NOMO-1 (cell line): ENCODE measurements at regions not wholly inside any gene's neighbourhood (a gene's known extent, or its start where the extent isn't known, plus 50 kb on each side); places are given as distances from the start of the nearest gene placed in this dataset.

Experiments
- DNase-seq, 2 experiments: peaks; one replicate each; lab custom pipeline; 2025; ENCODE audit not compliant: unreplicated experiment in 2 of 2; lab: John Stamatoyannopoulos, UW

DNA sequence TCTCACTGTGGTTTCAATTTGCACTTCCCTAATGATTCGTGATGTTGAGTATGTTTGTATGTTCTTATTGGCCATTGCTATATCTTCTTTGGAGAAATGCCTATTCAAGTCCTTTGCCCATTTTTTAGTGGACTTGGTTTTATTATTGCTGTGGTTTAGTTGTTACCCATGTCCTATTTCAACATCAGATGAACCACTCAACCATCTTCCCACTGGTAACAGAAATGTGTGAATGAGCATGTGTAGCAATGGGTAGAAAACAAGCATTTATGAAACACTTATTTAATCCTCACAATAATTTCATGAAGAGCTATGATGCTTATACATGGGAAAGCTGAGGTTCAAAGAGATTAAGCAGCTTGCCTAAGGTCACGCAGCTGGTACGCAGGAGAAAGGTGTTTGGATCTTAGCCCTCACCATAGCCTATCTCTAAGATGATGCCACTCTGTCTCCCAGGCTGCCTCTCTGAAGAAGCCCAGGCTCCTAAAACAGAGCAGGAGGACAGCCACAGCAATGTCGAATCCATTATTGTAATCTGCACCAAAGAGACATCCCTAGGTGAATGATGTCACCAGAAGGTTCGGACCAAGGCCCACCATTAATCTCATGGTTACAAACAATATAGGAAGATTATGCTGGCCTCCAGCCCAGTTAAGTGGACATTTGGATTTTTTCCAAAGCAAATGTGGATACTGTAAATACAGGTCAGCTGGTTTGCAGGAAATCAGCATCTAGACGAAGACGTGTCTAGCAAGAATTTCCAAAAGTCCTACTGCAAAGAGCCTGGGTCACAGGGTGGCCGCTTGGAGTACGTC, 447.6 kb upstream of the ZMIZ1 start:
- DNase-seq: no peak

DNA sequence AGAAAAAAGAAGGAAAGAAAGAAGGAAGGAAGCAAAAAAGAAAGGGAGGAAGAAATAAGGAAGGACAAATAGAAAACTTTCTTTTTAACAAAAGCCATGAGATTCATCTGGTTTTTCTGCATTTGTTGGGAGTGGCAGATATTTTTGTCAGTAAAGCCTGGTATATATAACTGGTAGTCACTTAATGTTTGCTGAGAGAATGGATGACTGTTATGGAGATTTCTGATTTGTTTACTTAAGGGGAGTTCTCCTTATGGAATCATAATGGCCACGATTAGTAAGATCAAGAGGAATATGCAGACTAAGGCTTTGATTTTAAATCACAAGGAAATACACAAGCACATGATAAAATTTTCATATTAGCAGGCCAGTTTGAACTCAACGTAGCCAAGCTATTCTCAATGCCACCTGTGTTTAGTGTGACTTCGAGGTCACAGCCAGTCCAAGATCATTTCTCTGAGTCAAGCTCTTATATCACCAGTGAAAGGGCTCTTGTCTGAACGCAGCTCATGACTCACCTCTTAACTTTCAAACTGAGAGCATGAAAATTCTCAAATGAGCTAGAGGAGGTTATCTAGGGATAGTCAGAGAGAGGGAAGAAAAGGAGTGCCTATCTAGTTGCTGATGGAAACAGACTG, 445.1 kb upstream of the ZMIZ1 start:
- DNase-seq: no peak

DNA sequence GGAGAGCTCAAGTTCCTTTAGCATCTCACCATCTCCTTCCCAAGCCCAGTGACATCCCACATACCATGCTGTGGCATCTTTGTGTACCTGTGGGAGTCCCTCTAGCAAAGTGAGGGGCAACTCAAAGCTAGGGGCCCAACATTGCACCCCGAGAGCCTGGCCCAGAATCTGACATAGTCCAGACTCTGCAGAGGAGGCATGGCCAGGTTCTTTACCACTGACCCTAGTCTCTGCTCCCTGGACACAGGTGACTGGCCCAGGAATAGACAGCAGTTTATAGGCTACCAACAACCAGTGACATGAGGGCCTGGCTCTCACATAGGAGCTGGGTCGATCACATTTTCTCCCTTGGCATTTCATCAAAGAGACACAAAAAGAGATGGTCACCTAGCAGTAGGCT, 444.0 kb upstream of the ZMIZ1 start:
- no peak for DNase-seq

DNA sequence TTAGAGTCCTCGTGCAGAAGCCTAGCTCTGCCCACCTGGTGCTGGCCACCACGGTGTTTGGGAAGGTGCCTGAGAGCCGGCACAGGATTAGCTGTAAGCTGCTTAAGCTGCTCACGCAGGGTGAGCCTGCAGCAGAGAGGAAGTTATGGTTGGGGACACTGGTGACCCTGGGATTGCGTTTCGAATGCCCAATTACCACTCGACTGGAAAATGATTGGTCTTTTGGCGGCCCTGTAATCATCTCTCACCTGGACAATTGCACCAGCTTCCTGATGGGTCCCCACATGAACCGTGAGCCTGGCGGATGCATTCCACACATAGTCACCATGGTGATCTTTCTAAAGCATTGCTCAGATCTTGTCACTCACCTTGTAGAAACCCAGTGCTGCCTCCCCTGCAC, 442.3 kb upstream of the ZMIZ1 start:
- no peak for DNase-seq

DNA sequence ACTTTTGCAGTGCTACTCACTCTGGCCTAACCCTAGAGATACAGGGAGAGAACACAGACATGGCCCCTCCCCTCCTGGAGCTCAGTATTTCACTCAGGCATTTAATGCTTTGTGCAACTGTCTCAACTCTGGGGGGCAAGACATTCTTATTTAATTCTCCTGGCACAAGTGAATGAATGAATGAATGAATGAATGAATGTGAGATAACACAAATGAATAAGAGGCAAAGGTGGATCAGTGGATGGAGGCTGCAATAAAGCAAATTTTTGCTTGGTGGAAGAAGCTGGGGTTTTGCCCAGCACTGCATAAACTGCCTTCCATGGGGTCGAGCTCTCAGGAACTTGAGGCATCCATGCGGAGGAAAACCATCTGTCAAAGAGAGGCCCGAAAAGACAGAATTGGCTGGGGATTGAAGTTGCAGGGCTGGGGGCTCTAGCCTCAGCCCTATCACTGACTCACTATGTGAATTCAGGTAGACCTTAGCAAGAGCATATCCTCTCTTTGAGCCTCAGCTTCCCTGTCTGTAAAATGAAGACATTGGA, 441.4 kb upstream of the ZMIZ1 start:
- no peak for DNase-seq

DNA sequence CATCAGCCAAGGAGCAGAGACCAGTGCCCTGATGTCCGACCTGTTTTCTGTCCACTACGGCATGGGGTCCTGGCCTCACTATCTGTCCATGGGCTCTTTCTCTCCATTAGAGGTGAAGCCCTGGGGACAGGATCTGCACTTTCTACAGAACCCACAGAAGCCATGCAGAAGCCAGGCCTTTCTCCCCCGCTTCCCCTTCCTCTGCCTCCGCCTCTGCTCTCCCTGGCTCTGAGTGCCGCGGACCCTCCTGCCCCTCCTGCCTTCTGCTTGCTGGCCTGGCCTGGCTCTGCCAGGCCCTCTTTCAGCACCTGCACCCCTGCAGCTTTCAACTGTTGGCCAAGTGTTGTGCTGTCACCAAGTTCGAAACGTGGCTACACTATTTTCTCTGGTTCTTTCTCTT, 439.8 kb upstream of the ZMIZ1 start:
- DNase-seq: peak; percentile 14 to 39

DNA sequence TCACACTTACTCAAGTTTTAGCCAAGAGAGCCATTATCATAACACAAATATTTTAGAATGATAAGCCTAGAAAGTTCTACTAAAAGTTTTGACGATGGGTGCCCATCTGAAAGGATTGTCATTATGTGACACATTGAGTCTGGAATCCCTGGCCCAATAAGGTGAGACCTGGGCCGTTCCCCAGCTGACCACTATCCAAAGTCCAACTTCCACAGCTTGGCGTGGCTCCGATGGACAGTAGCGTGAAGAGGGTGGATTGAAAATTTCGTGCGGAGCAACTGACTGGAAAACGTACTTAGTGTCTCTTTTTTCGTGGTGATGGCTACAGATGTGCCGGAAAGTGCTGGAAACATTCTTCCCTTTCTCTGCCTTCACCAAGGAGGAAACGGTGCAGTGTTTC, 439.0 kb upstream of the ZMIZ1 start:
- DNase-seq: no peak

DNA sequence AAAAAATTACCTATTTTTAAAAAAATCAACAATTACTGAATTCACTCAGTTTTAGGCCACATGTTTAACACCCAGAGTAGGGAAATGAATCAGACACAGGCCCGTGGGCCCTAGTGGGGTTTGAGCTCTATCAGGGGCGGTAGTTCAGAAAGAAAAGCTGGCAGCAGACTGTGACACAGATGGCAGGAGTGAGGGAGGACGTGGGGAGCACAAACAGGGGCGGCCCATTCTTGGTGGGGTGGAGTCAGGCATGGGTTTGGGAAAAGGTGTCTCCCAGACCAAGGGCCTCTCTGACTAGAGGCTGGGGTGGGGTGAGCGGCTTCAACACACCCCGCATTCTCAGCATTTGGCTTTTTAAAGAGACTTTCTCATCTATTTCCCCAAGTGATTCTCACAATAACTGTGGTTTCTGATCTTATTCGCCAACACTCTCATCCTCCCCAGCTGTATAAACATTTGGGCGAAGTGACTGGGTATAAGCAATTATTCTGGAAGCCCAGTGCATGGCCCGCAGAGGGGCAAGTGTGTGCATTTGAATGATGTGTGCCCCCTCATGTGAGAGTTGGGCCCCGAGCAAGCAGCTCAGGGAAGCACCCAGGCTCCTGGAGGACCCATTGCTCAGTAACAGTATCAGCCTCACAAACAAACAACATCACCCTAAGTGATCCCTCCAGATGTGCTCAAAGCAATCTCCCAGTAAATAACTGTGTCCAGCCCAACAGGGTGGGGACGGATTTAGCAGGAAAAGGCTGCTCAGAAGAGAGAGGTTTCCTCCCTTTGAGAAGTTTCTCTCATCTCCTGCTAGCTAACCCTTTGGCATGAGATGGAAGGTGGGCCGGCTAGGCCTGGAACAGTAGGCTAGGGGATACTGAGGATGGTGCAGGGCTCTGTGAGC, 437.6 kb upstream of the ZMIZ1 start:
- no peak for DNase-seq

DNA sequence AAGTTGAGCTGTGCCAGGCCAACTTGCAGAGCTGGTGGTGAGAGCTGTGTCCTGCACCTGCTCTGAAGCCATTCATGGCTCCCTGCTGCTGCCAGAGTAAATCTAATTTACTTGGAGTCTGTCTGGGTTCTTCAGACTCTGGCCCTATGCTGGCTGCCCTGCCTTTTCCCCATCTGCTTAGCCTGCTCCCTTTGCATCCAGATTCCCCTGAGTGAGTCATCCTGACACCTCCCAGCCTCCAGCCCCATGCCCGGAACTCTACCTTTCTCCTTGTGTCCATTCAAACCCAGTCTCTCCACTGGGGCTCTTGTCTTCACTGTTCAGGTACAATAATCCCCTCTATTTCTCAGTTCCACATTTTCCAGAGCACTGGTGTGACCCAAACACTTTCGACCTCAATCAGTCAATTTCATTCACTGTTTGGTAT, 434.4 kb upstream of the ZMIZ1 start:
- no peak for DNase-seq

DNA sequence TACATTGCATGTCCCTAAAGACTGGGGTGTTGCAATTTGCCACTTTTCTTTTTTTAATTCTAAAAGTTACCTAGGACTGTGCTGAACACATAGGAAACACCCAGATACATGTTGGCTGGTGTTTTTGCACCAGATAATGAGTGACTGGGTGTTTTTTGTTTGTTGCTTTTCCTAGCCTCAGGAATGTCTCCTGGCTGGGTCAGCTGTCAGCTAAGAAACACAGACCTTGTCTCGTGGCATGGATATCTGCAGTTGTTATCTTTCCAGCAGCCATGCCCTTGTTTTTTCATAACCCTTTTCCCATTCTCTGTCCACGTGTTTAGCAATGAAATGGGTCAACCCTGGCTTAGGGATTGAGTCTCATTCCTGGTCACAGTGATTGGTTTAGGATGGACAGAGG, 433.9 kb upstream of the ZMIZ1 start:
- DNase-seq: no peak

DNA sequence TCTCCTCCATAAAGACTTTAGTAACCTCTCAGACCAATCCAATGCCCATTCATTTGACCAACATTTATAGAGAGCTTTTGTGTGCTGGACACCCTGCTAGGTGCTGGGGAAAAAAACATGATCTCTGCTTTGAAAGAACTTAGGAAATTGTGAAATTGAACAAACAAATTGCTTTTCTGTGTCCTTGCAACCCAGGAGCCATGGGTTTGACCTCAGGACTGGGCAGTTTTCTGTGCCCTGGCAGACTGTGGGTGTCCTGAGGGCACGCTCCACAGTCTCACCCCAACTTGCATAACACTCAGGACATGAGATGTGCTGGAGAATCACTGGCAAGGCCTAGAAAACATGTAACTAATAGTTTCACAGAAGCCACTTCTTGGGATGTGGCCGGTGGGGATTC, 429.1 kb upstream of the ZMIZ1 start:
- DNase-seq: no peak

DNA sequence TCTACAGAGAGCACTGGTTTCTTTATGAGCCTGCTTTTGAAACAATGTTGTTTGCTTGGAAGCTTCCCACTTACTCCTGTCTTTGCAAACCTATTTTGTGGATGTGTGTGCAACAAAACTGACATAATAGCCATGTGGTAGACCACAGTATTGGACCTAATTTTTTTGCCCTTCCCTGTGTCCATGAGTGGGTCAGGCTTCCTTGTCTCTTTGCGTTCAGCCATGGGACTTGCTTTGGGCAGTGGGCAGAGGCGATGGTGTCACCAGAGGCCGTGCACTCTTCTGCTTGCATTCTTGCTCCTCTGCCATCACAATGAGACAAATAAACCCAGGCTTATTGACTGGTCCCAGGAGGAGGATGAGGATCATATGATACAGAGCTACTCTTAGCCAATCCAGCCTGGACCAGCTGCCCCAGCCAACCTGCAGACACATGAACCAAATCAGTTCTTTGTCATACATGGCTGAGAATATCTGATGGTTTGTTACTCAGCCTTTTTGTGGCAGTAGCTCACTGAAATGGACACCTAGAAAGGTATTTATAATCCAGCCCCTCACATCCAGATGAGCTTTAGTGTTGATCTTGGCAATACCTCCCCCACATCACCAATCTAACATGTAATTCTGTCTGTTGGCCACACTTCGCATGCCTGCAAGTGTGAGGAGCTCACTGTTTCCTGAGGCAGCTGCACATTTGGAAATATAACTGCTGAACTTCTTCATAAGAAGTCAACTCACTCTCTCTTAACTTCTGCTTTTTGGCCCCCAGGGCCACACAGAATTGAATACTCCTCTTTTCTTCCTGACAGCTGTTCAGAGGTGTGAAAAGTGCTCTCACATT, 427.8 kb upstream of the ZMIZ1 start:
- peak; percentile 81 to 86 for DNase-seq

DNA sequence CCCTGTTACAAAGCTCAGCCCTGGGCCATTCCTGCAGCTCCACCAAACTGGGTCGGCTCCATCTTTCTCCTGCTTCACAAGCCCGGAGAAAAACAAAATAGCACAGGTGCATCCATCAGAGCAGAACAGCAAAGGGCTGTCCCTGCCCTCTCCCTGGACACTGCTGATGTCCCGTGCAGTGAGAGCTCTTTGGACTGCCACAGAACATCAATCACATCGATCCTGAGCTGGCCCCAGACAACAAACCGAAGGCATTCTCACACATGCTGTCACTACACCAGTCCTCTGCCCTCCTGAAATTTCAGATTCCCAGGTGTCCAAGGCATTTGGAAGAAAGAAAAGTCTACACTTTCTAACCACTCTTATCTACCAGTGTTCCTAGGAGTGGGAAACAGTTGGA, 427.1 kb upstream of the ZMIZ1 start:
- no peak for DNase-seq

DNA sequence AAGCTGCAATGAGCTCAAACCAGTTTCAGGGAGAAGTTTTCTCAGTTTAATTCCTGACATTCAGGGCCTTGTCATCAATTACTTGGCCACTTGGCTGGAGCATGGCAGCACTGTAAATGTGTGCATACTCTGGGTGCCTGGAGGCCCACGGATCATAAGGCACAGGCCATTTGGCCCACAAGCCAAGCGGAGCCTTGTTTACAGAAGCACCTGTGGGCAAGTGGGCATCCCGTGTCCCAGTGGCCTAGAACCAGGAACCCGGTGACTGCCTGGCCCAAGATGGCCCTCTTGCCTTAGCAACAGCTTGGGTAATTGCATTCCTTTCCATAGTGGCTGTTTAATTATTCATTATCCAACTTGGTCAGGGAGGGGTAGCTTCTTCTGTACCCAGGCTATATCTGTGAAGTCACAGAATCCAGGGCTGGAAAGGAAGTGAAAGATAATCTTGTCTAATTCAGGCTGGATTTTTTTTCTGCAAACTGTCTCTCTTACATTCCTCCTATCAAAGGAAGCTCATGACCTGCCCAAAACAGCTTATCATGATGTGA, 426.4 kb upstream of the ZMIZ1 start:
- DNase-seq: peak in 1 of 2 experiments; percentile 7

DNA sequence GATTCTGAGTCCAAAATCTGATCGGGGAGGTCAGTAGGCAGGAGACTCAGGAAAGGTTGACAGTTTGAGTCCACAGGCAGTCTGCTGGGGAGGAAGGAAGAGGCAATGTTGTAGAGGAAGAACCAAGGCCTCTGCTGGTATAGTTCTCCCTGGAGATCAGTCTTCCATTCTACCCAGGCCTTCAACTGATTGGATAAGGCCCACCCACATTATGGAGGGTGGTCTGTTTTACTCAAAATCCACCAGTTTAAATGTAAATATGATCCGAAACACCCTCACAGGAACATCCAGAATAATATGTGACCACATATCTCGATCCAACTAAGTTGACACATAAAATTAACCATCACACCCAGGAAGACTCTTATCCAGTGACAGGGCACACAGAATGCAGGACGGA, 425.3 kb upstream of the ZMIZ1 start:
- no peak for DNase-seq

DNA sequence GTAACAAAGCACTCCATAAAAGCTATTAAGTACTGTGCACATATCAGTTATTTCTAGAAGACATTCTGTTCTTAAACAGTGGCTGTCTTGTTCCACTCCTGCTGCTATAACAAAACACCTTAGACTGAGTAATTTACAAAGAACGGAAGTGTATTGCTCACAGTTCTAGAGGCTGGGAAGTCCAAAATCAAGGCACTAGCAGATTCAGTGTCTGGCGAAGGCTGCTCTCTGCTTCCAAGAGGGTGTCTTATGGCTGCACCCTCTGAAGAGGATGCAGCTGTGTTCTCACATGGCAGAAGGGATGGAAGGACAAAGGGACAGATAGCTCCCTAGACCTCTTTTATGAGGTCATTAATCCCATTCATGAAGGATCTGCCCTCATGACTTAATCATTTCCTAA, 424.2 kb upstream of the ZMIZ1 start:
- no peak for DNase-seq

DNA sequence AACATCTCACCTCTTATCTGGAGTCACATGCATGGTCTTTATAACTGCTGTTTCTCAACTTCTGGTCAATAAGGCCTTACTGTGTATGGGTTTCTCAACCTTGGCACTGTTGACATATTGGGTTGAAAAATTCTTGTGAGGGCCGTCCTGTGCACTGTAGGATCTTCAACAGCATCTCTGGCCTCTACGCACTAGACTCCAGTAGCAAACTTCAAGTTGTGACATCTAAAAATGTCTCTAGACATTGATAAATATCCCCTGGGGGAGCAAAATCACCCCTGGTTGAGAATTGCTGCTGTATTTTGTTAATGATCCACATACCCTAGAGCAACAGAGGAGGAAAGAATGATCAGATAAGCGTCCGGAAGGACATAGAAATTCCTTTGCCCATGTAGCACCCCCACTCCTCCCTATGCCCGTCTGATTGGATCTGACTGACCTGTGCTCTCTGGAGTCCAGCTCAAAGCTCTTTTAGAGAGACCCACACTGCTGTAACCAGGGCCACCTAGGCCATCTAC, 423.5 kb upstream of the ZMIZ1 start:
- no peak for DNase-seq

DNA sequence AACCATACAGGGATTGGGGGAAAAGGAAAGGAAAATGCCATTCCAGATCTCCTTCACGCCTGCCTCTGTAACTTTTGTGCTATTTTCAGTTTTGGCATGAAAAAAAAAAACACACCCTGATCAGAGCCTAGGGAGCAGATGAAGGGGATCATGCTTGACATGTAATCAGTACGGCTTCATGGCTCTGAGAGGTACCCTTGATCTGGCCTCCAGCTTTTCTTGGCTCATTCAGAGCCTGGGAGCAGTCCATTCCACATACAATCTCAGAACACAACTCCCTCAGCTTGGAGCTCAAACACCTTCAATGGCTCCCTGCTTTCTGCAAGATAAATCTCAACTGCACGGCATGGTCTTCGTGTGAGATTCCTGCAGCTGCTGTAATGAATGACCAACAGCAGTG, 422.8 kb upstream of the ZMIZ1 start:
- no peak for DNase-seq

DNA sequence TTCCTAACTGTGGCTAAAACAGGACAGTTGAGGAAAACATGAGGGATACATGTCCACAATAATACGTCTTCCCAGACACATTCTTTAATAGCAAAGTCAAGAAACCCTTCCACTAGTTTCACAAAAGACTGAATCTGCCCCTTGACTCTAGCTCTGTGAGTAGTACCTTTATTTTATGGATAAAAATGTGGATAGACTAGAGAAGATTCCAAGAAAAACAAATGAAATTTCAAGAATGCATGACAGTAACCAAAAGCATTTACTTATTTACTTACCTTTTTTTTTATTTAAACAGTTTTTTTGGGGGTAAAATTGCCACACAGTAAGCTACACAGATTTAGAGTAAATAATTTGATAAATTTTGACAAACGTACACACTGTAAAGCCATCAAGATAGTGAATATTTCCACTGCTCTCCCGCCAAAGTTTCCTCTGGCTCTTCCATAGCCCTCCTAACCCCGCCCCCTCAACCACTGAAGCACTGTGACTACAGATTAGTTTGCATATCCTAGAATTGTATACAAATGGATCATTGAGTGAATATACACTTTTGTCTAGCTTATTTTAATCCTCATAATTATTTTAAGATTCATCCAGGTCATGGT, 420.4 kb upstream of the ZMIZ1 start:
- DNase-seq: no peak
